ENCODE measurements at regions not wholly inside any gene's neighbourhood (a gene's known extent, or its start where the extent isn't known, plus 50 kb on each side); places are given as distances from the start of the nearest gene placed in this dataset.
A peak's percentile ranks its signal among the peaks of the same experiment; 100 is the strongest.
"Not testable (repeated sequence)": the region's sequence is repeated elsewhere in the genome, so short reads cannot be mapped to it uniquely, and the experiment has no call there.

GRCh38 chr3:11727207-11727606, 83.5 kb upstream of the VGLL4 start:
- no peak overlapping the region for H3K4me3 ChIP-seq (ENCODE audit: low read depth, low read length)
- TF ChIP-seq, protein P1, sequence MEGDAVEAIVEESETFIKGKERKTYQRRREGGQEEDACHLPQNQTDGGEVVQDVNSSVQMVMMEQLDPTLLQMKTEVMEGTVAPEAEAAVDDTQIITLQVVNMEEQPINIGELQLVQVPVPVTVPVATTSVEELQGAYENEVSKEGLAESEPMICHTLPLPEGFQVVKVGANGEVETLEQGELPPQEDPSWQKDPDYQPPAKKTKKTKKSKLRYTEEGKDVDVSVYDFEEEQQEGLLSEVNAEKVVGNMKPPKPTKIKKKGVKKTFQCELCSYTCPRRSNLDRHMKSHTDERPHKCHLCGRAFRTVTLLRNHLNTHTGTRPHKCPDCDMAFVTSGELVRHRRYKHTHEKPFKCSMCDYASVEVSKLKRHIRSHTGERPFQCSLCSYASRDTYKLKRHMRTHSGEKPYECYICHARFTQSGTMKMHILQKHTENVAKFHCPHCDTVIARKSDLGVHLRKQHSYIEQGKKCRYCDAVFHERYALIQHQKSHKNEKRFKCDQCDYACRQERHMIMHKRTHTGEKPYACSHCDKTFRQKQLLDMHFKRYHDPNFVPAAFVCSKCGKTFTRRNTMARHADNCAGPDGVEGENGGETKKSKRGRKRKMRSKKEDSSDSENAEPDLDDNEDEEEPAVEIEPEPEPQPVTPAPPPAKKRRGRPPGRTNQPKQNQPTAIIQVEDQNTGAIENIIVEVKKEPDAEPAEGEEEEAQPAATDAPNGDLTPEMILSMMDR (IDR thresholded peaks at IDR 0.05; ENCODE audit: borderline replicate concordance, insufficient read depth, low read depth, low read length), result no peak

- no peak overlapping the region for H3K4me3 ChIP-seq (ENCODE audit: low read depth, low read length)
- TF ChIP-seq, protein P1 (IDR thresholded peaks at IDR 0.05; ENCODE audit: borderline replicate concordance, insufficient read depth, low read depth, low read length), result no peak
Observed at GRCh38 chr3:11726146-11726545, 82.4 kb upstream of the VGLL4 start.

DNA sequence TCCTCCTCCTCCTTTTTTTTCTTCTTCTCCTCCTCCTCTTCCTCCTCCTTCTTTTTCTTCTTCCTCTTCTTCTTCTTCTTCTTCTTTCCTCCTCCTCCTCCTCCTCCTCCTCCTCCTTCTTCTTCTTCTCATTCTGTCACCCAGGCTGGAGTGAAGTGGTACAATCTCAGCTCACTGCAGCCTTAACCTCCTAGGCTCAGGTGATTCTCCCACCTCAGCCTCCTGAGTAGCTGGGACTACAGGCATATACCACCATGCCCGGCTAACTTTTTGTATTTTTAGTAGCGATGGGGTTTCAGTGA, 81.6 kb upstream of the VGLL4 start:
- not testable (repeated sequence) for H3K4me3 ChIP-seq (ENCODE audit: low read depth, low read length)

DNA sequence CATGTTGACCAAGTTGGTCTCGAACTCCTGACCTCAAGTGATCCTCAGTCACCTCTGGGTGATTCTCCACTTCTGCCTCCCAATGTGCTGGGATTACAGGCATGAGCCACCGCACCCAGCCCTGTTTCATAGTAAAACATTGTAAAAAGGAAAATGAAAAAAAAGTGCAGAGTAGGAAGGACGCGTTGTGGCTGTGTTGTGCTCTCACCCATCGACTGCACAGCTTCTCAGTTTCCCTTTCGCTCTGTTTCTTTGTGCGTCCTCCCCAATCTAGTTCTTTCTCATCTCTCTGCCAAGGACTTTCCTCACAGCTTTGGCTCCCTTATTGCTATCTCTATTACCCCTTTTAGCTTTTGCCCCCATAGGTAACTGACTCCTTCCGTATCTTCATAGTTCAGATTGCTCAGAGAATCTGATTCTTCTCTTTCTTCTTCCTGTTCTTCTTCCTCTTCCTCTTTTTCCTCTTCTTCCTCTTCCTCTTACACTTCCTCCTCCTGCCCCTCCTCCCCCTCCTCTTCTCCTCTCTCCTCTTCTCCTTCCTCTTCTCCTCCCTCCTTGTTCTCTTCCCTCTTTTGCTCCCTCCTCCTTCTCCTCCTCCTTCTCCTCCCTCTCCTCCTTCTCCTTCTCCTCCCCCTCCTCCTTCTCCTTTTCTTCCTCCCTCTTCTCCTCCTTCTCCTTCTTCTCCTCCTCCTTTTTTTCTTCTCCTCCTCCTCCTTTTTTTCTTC, 81.1 kb upstream of the VGLL4 start:
- peak overlapping the region; percentile 45 for H3K4me3 ChIP-seq (ENCODE audit: low read depth, low read length)
- TF ChIP-seq, protein P1 (IDR thresholded peaks at IDR 0.05; ENCODE audit: borderline replicate concordance, insufficient read depth, low read depth, low read length), result no peak

GRCh38 chr3:11721479-11721878, 77.8 kb upstream of the VGLL4 start:
- H3K4me3 ChIP-seq (ENCODE audit: low read depth, low read length), result no peak overlapping the region
- TF ChIP-seq, protein P1 (IDR thresholded peaks at IDR 0.05; ENCODE audit: borderline replicate concordance, insufficient read depth, low read depth, low read length), result no peak

GRCh38 chr3:11720917-11721411, 77.2 kb upstream of the VGLL4 start:
- TF ChIP-seq, protein P1 (IDR thresholded peaks at IDR 0.05; ENCODE audit: borderline replicate concordance, insufficient read depth, low read depth, low read length), result no peak
- H3K4me3 ChIP-seq (ENCODE audit: low read depth, low read length), result no peak overlapping the region

DNA sequence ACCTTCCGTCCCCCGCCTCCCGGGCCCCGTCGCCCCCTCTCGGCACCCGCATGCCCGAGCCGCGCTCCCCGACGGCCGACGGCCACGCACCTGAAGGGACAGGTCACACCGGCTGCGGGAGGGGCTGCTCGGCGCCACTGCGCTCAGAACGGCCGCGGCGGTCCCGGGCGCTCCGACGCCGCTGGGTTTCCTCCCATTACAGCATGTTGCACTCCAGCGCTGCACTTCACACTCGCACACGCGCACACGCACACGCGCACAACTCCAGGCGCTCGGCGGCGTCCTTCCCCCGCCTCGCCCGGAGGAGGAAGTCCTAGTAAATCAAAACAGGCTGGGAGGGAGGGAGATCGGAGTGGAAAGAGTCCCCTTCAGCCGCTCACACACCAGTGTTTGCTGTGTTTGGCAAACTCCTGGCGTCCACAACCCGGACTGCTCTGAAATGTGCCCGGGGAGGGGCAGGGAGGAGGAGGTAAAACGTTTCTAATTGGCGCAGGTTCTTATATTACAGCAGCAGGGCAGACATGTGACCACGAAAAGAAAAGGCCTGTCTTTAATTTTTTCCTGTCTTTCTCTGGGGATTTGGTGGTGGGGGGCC, 76.7 kb upstream of the VGLL4 start:
- TF ChIP-seq, protein P1 (IDR thresholded peaks at IDR 0.05; ENCODE audit: borderline replicate concordance, insufficient read depth, low read depth, low read length), result no peak
- H3K4me3 ChIP-seq (ENCODE audit: low read depth, low read length), result peak overlapping the region; percentile 66
